ENCODE measurements at regions not wholly inside any gene's neighbourhood (a gene's known extent, or its start where the extent isn't known, plus 50 kb on each side); places are given as distances from the start of the nearest gene placed in this dataset.

DNA sequence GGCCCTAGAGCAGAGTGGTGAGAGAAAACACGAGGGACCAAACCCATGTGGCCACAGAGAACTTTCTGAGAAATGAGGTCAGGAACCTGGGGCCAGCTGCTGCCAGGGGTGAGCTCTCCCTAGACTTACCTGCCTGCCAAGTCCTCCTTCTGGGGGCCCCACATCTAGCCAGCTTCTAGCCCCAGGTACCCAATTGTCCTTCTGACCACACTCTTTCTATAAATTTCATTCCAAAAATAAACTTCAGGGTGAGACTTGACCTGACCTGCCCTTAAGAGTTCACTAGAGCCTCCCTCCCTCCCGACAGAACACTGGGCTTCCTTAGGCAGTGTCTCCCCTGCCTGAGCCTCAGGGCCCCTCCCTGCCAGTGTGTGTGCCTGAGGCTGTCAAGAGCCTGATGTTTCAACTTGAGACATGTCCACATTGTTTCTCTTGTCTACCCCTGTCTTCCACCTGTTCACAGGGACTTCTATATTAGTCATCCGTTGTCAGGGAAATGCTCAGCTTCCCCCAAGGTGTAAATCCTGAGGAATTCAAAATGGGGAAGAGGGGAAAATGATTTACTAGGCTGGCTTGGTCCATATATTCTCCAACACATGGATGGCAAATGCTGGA is 312.8 kb upstream of the TLE3 start:
- intact Hi-C loops (cut with DNase I; ENCODE audit: low total_unique reads), result no loop called here
- Histone ChIP-seq H3K27ac (no peak overlapping the region), H3K9me3 (peaks cover 0 to 12% (median 3%) of the 10 kb centered on the region in 4 donors), H3K4me3 (no peak overlapping the region), H3K36me3 (no peaks in the 10 kb centered on the region), H3K27me3 (no peaks in the 10 kb centered on the region), H3K4me1 (no peaks in the 10 kb centered on the region)
- TF ChIP-seq, protein P1, sequence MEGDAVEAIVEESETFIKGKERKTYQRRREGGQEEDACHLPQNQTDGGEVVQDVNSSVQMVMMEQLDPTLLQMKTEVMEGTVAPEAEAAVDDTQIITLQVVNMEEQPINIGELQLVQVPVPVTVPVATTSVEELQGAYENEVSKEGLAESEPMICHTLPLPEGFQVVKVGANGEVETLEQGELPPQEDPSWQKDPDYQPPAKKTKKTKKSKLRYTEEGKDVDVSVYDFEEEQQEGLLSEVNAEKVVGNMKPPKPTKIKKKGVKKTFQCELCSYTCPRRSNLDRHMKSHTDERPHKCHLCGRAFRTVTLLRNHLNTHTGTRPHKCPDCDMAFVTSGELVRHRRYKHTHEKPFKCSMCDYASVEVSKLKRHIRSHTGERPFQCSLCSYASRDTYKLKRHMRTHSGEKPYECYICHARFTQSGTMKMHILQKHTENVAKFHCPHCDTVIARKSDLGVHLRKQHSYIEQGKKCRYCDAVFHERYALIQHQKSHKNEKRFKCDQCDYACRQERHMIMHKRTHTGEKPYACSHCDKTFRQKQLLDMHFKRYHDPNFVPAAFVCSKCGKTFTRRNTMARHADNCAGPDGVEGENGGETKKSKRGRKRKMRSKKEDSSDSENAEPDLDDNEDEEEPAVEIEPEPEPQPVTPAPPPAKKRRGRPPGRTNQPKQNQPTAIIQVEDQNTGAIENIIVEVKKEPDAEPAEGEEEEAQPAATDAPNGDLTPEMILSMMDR (IDR thresholded peaks at IDR 0.05), result no peak
- TF ChIP-seq POLR2A (IDR thresholded peaks at IDR 0.05), result no peak
- no peak for TF ChIP-seq EP300 (IDR thresholded peaks at IDR 0.05)
- TF ChIP-seq POLR2AphosphoS5 (IDR thresholded peaks at IDR 0.05), result no peak
- WGBS, 5 donors, result 67 to 83% (median 71%) methylated on average over 3 of the region's 3 CpGs
- no peak for DNase-seq

DNA sequence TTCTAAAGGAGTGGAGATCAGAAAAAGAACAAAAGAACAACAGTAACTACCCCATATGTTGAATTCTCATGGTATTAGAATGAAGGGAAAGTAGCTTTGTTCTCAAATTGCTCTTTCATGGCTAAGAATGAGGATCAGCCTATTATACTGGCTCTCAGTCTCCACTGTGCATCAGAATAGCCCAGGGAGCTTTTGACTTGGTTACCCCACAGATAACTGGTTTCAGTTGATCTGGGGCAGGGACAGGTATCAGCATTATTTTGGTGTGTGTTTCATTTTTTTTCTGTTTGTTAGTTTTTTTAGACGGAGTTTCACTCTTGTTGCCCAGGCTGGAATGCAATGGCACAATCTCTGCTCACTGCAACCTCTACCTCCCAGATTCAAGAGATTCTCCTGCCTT is 311.7 kb upstream of the TLE3 start:
- TF ChIP-seq EP300 (IDR thresholded peaks at IDR 0.05) (no peak), POLR2AphosphoS5 (IDR thresholded peaks at IDR 0.05) (no peak), POLR2A (IDR thresholded peaks at IDR 0.05) (no peak)
- TF ChIP-seq, protein P1 (IDR thresholded peaks at IDR 0.05), result no peak
- Histone ChIP-seq H3K4me3 (no peak overlapping the region), H3K27me3 (no peaks in the 10 kb centered on the region), H3K36me3 (no peaks in the 10 kb centered on the region), H3K27ac (no peak overlapping the region), H3K9me3 (peaks cover 0 to 12% (median 3%) of the 10 kb centered on the region in 4 donors), H3K4me1 (no peaks in the 10 kb centered on the region)
- intact Hi-C loops (cut with DNase I; ENCODE audit: low total_unique reads), result no loop called here
- WGBS, 5 donors, result 80 to 100% (median 94%) methylated on average over 1 of the region's 1 CpG
- DNase-seq, result no peak

DNA sequence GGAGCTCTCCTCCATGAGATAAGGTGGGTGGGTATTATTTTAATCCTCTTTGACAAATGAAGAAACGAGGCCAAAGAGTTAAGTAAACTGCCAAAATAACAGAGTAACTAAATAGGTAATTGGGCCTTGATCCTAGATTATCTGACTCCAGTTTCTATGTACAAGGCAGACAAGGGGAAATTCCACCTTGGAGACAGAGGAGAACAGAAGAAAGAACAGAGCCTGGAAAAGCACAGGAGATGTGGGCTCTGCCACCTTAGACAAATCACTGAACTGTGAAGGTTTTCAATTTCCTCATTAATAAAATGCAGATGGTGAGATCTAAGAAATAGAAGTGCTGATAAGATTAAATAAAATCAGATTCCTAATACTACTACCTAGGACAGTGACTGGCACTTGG is 310.2 kb upstream of the TLE3 start:
- no peaks in the 10 kb centered on the region for H3K36me3 ChIP-seq
- no peaks in the 10 kb centered on the region for H3K27me3 ChIP-seq
- WGBS, 5 donors, result 71 to 89% (median 81%) methylated on average over 1 of the region's 1 CpG
- TF ChIP-seq, protein P1 (IDR thresholded peaks at IDR 0.05), result no peak
- TF ChIP-seq POLR2AphosphoS5 (IDR thresholded peaks at IDR 0.05) (no peak), POLR2A (IDR thresholded peaks at IDR 0.05) (no peak), EP300 (IDR thresholded peaks at IDR 0.05) (no peak)
- H3K4me3 ChIP-seq, result no peak overlapping the region
- no peak overlapping the region for H3K27ac ChIP-seq
- intact Hi-C loops (cut with DNase I; ENCODE audit: low total_unique reads), result no loop called here
- no peaks in the 10 kb centered on the region for H3K4me1 ChIP-seq
- H3K9me3 ChIP-seq, result peaks cover 0 to 12% (median 3%) of the 10 kb centered on the region in 4 donors
- no peak for DNase-seq

DNA sequence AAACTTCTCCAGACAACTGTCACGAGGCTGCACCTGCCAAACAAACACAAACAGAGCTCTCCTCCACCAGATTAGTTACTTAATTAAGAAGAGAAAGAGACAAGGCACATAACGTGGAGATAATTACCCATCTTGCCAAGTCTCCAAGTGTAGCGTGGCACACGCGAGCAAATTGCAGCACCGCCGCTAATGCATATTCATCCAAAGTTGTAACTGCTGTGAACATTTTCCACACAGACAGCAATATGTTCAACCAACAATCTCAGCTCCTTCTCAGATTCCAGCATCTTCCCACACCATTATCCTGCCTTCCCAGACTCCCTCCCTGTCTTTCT is 309.6 kb upstream of the TLE3 start:
- H3K36me3 ChIP-seq, result no peaks in the 10 kb centered on the region

More for the DNA sequence above, 309.6 kb upstream of the TLE3 start:
- Histone ChIP-seq H3K4me1 (no peaks in the 10 kb centered on the region), H3K27me3 (no peaks in the 10 kb centered on the region), H3K9me3 (peaks cover 0 to 12% (median 3%) of the 10 kb centered on the region in 4 donors), H3K4me3 (no peak overlapping the region), H3K27ac (no peak overlapping the region)
- no peak for DNase-seq
- WGBS, 5 donors, result 79 to 90% (median 87%) methylated on average over 7 of the region's 7 CpGs
- TF ChIP-seq, protein P1 (IDR thresholded peaks at IDR 0.05), result no peak
- TF ChIP-seq POLR2AphosphoS5 (IDR thresholded peaks at IDR 0.05), result no peak
- TF ChIP-seq EP300 (IDR thresholded peaks at IDR 0.05), result no peak
- no peak for TF ChIP-seq POLR2A (IDR thresholded peaks at IDR 0.05)
- intact Hi-C loops (cut with DNase I; ENCODE audit: low total_unique reads), result no loop called here

All from stomach (tissue), 8 donors.